ENCODE measurements at regions not wholly inside any gene's neighbourhood (a gene's known extent, or its start where the extent isn't known, plus 50 kb on each side); places are given as distances from the start of the nearest gene placed in this dataset.

- TF ChIP-seq POLR2A (IDR thresholded peaks at IDR 0.05) (no peak), CTCF (IDR thresholded peaks at IDR 0.05) (no peak)
Measured at GRCh38 chr1:83023212-83023611, 975.7 kb downstream of the TTLL7 start.

Data from upper lobe of left lung (tissue), 4 donors.